Glomerular endothelial cell (primary cell): ENCODE measurements at regions not wholly inside any gene's neighbourhood (a gene's known extent, or its start where the extent isn't known, plus 50 kb on each side); places are given as distances from the start of the nearest gene placed in this dataset.
"Not testable (repeated sequence)": the region's sequence is repeated elsewhere in the genome, so short reads cannot be mapped to it uniquely, and the experiment has no call there.

Experiments used
- DNase-seq: peaks from one replicate; pipeline ENCODE4 v3.0.0-alpha.2; 2011; ENCODE audit warnings: low read depth, low spot score; ENCODE audit errors: extremely low read depth

- DNase-seq: no peak
These were observed 99.0 kb downstream of the AREG start for GRCh38 chr4:74543983-74544382.

GRCh38 chr4:74544655-74545361 lies 99.9 kb downstream of the AREG start:
- no peak for DNase-seq

- no peak for DNase-seq
These were observed 100.5 kb downstream of the AREG start for GRCh38 chr4:74545448-74545847.

- DNase-seq: peak; percentile 37
These were observed 101.1 kb downstream of the AREG start for GRCh38 chr4:74546057-74546456.

GRCh38 chr4:74547042-74547441 lies 102.1 kb downstream of the AREG start:
- DNase-seq: no peak

- no peak for DNase-seq
These were observed 103.6 kb downstream of the AREG start for GRCh38 chr4:74548561-74548960.

- no peak for DNase-seq
These were observed 105.0 kb downstream of the AREG start for GRCh38 chr4:74549936-74550335.

GRCh38 chr4:74555231-74555630 lies 110.3 kb downstream of the AREG start:
- DNase-seq: no peak

GRCh38 chr4:74555843-74556242 lies 110.9 kb downstream of the AREG start:
- no peak for DNase-seq

- no peak for DNase-seq
These were observed 114.9 kb downstream of the AREG start for GRCh38 chr4:74559853-74560252.

- no peak for DNase-seq
These were observed 123.0 kb downstream of the AREG start for GRCh38 chr4:74567981-74568380.

- DNase-seq: no peak
These were observed 125.2 kb downstream of the AREG start for GRCh38 chr4:74570095-74570494.

GRCh38 chr4:74578329-74578728 lies 133.4 kb downstream of the AREG start:
- no peak for DNase-seq

- not testable (repeated sequence) for DNase-seq
These were observed 133.9 kb downstream of the AREG start for GRCh38 chr4:74578865-74579264.

GRCh38 chr4:74583089-74583700 lies 138.3 kb downstream of the AREG start:
- DNase-seq: no peak

GRCh38 chr4:74583757-74584156 lies 138.8 kb downstream of the AREG start:
- DNase-seq: no peak

GRCh38 chr4:74588350-74588749 lies 143.4 kb downstream of the AREG start:
- DNase-seq: no peak

- DNase-seq: no peak
These were observed 145.5 kb downstream of the AREG start for GRCh38 chr4:74590476-74590875.

GRCh38 chr4:74598611-74599325 lies 153.8 kb downstream of the AREG start:
- DNase-seq: no peak

- no peak for DNase-seq
These were observed 158.2 kb downstream of the AREG start for GRCh38 chr4:74603186-74603585.

- DNase-seq: no peak
These were observed 163.4 kb downstream of the AREG start for GRCh38 chr4:74608151-74608949.
